ENCODE measurements at regions not wholly inside any gene's neighbourhood (a gene's known extent, or its start where the extent isn't known, plus 50 kb on each side); places are given as distances from the start of the nearest gene placed in this dataset.

GRCh38 chr7:46486256-46487206 lies 565.5 kb upstream of the IGFBP3 start:
- ChIA-PET POLR2A (ENCODE audit: low non-redundant PET) (no interaction called here), CTCF (interaction anchor here (0.6 kb wide), 1 partner anchor 600 kb away, joined by 3 read pairs; no protein-coding TSS in a partner anchor)
- TF ChIP-seq, protein P1, sequence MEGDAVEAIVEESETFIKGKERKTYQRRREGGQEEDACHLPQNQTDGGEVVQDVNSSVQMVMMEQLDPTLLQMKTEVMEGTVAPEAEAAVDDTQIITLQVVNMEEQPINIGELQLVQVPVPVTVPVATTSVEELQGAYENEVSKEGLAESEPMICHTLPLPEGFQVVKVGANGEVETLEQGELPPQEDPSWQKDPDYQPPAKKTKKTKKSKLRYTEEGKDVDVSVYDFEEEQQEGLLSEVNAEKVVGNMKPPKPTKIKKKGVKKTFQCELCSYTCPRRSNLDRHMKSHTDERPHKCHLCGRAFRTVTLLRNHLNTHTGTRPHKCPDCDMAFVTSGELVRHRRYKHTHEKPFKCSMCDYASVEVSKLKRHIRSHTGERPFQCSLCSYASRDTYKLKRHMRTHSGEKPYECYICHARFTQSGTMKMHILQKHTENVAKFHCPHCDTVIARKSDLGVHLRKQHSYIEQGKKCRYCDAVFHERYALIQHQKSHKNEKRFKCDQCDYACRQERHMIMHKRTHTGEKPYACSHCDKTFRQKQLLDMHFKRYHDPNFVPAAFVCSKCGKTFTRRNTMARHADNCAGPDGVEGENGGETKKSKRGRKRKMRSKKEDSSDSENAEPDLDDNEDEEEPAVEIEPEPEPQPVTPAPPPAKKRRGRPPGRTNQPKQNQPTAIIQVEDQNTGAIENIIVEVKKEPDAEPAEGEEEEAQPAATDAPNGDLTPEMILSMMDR (conservative IDR thresholded peaks at IDR 0.05; ENCODE audit: low read depth): no peak
- peak; percentile 60 for DNase-seq (ENCODE audit: low spot score)
- H3K27ac ChIP-seq: no peak overlapping the region

DNA sequence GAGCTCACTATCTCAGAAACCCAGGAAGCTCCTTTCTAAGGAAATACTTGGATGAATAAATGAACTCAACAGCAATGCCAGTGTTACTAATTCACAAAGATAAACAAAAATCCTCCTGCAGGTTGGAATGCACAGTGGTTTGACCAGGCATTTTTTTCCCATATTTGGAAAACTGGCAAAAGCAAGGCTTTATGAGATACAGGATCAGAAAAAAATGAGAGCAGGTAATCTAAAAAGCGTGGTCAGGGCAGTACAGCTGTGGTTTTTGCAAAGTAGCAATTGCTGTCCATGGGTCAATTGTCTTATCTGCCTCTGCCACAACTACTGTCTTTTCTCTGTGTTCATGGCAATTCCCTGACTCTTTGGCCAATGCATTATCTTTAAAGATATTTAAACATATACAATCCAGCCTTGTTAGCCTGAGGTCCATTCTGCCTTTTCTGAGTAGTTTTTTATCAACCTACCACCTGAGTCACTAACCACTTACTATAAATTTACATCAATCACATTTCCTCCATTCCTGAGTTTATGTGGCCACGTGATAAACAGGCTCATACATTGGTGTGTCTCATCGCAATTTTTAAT lies 564.5 kb upstream of the IGFBP3 start:
- no peak overlapping the region for H3K27ac ChIP-seq
- peak; percentile 27 for DNase-seq (ENCODE audit: low spot score)
- TF ChIP-seq, protein P1 (conservative IDR thresholded peaks at IDR 0.05; ENCODE audit: low read depth): no peak
- ChIA-PET CTCF (interaction anchor here (0.6 kb wide), 1 partner anchor 445 kb away, joined by 3 read pairs; no protein-coding TSS in a partner anchor), POLR2A (ENCODE audit: low non-redundant PET) (no interaction called here)

DNA sequence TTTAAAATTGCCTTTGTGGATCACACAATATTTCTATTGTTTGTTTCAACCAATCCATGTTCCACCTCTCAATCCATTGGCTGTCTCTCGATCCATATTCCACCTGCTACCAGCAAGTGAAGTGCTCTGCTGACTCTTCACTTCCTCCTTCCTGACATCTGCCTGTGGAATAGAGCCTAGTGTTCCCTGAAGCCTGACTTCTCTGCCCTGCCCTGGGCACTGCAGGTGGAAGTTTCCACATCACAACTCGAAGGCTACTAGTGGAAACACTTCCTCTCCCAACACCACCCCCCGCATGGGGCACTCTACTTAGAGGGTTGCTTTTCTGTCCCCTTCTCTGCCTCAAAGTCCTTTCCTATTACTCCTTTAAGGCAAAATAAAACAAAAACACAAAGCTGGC lies 563.8 kb upstream of the IGFBP3 start:
- ChIA-PET CTCF (interaction anchor here (0.6 kb wide), 1 partner anchor 446 kb away, joined by 3 read pairs; no protein-coding TSS in a partner anchor), POLR2A (ENCODE audit: low non-redundant PET) (no interaction called here)
- no peak for DNase-seq (ENCODE audit: low spot score)
- TF ChIP-seq, protein P1 (conservative IDR thresholded peaks at IDR 0.05; ENCODE audit: low read depth): no peak
- no peak overlapping the region for H3K27ac ChIP-seq

DNA sequence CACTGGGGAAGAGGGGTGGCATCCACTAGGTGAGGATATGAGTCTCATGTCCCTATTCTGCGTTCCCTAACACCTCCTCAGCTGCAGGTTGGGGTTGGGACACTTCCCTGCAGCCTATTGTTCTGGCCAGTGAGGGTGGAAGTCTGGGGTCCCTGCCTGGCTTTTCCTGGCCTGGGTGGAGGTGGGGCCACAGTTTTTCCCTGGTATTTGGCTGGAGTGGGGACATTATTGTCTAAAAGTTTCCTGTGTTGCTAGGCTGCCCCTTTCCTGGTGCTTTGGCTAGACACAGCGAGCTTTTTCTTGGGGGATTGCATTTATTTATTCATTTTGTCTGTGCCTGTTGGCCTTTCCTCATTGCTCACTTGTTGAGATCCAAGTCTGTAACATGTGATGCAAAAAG lies 559.5 kb upstream of the IGFBP3 start:
- CTCF ChIA-PET: no interaction called here
- DNase-seq (ENCODE audit: low spot score): no peak
- POLR2A ChIA-PET (ENCODE audit: low non-redundant PET): no interaction called here
- TF ChIP-seq, protein P1 (conservative IDR thresholded peaks at IDR 0.05; ENCODE audit: low read depth): no peak
- no peak overlapping the region for H3K27ac ChIP-seq

GRCh38 chr7:46479680-46480079 lies 558.6 kb upstream of the IGFBP3 start:
- CTCF ChIA-PET: no interaction called here
- no peak overlapping the region for H3K27ac ChIP-seq
- POLR2A ChIA-PET (ENCODE audit: low non-redundant PET): no interaction called here
- TF ChIP-seq, protein P1 (conservative IDR thresholded peaks at IDR 0.05; ENCODE audit: low read depth): no peak
- DNase-seq (ENCODE audit: low spot score): no peak

DNA sequence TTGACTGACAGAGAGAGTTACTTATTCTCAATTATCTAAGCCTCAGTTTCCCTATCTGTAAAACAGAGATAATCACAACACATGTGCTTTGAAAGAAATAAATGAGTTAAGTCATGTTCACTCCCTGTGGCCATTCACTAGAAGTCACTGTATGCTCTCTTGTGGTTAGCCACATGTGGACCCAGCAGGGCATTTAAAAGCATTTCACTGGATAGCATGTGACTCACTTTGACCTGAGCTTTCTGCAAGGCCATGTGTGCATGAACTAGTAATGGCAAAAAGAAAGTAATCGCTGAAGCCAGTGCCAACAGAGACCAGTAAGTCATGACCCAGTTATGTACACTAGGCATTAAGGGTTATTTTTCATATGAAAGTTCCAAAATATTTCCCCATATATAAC lies 557.0 kb upstream of the IGFBP3 start:
- CTCF ChIA-PET: no interaction called here
- H3K27ac ChIP-seq: no peak overlapping the region
- no peak for DNase-seq (ENCODE audit: low spot score)
- POLR2A ChIA-PET (ENCODE audit: low non-redundant PET): no interaction called here
- TF ChIP-seq, protein P1 (conservative IDR thresholded peaks at IDR 0.05; ENCODE audit: low read depth): no peak

Measured in RWPE1 (cell line).